CD4-positive, alpha-beta T cell (primary cell): ENCODE measurements at regions not wholly inside any gene's neighbourhood (a gene's known extent, or its start where the extent isn't known, plus 50 kb on each side); places are given as distances from the start of the nearest gene placed in this dataset.

Source experiments
- ATAC-seq: fragments of 200-7000 bp; cut with Tn5 transposase; one replicate; pipeline ENCODE4 v1.10.0; 2022; ENCODE audit warnings: mild to moderate bottlenecking; ENCODE audit not compliant: poor library complexity
- CTCF ChIA-PET: fragments of 350-600 bp; sonication (Branson Sonifier 250); formaldehyde crosslinking; loops from one replicate; lab custom pipeline; 2021; ENCODE audit warnings: antibody characterized with exemption, inconsistent platforms; lab: Charles Lee
- POLR2A ChIA-PET: fragments of 350-600 bp; sonication (Branson Sonifier 250); formaldehyde crosslinking; loops from one replicate; lab custom pipeline; 2021; ENCODE audit warnings: antibody characterized with exemption, inconsistent platforms; lab: Charles Lee
- DNase-seq, 14 experiments: peaks; one replicate each; pipeline ENCODE4 v3.0.0-alpha.2; 2013 to 2020; ENCODE audit warnings: mixed read lengths in 2 of 14
- H3K27ac ChIP-seq, 2 donors: one replicate each; pipeline versions ENCODE4 v1.5.1 to v1.7.0; 2013; ENCODE audit warnings: low read length in 2 of 2, low read depth in 1 of 2, mild to moderate bottlenecking in 1 of 2
- H3K27me3 ChIP-seq, 2 experiments: 1 replicate in 1 of 2; 2 replicates in 1 of 2; pipeline versions ENCODE4 v1.6.1 to v1.7.0; 2013; ENCODE audit warnings: low read length in 2 of 2, control low read depth in 1 of 2, mild to moderate bottlenecking in 1 of 2, moderate library complexity in 1 of 2; ENCODE audit not compliant: insufficient read depth in 2 of 2, control insufficient read depth in 1 of 2
- H3K36me3 ChIP-seq: one replicate; pipeline ENCODE4 v1.6.1; 2013; ENCODE audit warnings: low read length, control low read depth; ENCODE audit not compliant: insufficient read depth
- H3K4me1 ChIP-seq: one replicate; pipeline ENCODE4 v1.6.1; 2013; ENCODE audit warnings: low read length, control low read depth; ENCODE audit not compliant: insufficient read depth
- H3K4me3 ChIP-seq: one replicate; pipeline ENCODE4 v1.5.1; 2013; ENCODE audit warnings: mild to moderate bottlenecking, low read length, moderate library complexity
- H3K9me3 ChIP-seq, 2 experiments: 1 replicate in 1 of 2; 2 replicates in 1 of 2; pipeline versions ENCODE4 v1.6.1 to v1.7.0; 2013; ENCODE audit warnings: low read length in 2 of 2, mild to moderate bottlenecking in 2 of 2, control low read depth in 1 of 2, moderate library complexity in 1 of 2; ENCODE audit not compliant: control insufficient read depth in 1 of 2, insufficient read depth in 1 of 2
- H3K27ac Mint-ChIP-seq: one replicate; pipeline ENCODE4 v1.8.0; 2020; ENCODE audit warnings: mixed read lengths
- H3K27me3 Mint-ChIP-seq: one replicate; pipeline ENCODE4 v1.8.0; 2021; ENCODE audit warnings: mixed read lengths
- H3K36me3 Mint-ChIP-seq: one replicate; pipeline ENCODE4 v1.8.0; 2021; ENCODE audit warnings: low read depth, mixed read lengths
- H3K4me1 Mint-ChIP-seq: one replicate; pipeline ENCODE4 v1.8.0; 2021; ENCODE audit warnings: low read depth, mixed read lengths
- H3K4me3 Mint-ChIP-seq: one replicate; pipeline ENCODE4 v1.8.0; 2020; ENCODE audit warnings: mild to moderate bottlenecking, mixed read lengths
- H3K9me3 Mint-ChIP-seq: one replicate; pipeline ENCODE4 v1.8.0; 2020; ENCODE audit warnings: mixed read lengths
- CTCF ChIP-seq: fragments of 200-600 bp; IDR thresholded peaks from one replicate; pipeline ENCODE4 v1.8.0; 2022; ENCODE audit warnings: antibody characterized with exemption, mild to moderate bottlenecking
- intact Hi-C, 2 experiments: fragments of 100-400 bp; cut with DNase I in 1 of 2; cut with micrococcal nuclease in 1 of 2; formaldehyde crosslinking; loops; one replicate each; pipeline versions ENCODE4 v1.15.1 to v1.9.0; 2023 to 2025; cut with DNase I, micrococcal nuclease

GRCh38 chr6:43966853-43967718, 160.2 kb downstream of the MRPL14 start:
- POLR2A ChIA-PET, result no interaction called here
- Histone ChIP-seq H3K27ac (no peak overlapping the region), H3K27me3 (no peaks in the 10 kb centered on the region), H3K9me3 (no peaks in the 10 kb centered on the region), H3K4me1 (no peaks in the 10 kb centered on the region), H3K4me3 (no peak overlapping the region), H3K36me3 (no peaks in the 10 kb centered on the region)
- CTCF ChIA-PET, result no interaction called here
- ATAC-seq (no peak), DNase-seq (no peak)
- Mint-ChIP-seq H3K27me3 (peaks cover 13% of the 10 kb centered on the region), H3K4me1 (no peaks in the 10 kb centered on the region), H3K4me3 (no peak overlapping the region), H3K36me3 (no peaks in the 10 kb centered on the region), H3K27ac (no peak overlapping the region), H3K9me3 (no peaks in the 10 kb centered on the region)
- intact Hi-C loops, result no loop called here
- TF ChIP-seq CTCF, result no peak

- no peaks in the 10 kb centered on the region for H3K36me3 ChIP-seq
- Mint-ChIP-seq H3K36me3 (no peaks in the 10 kb centered on the region), H3K9me3 (no peaks in the 10 kb centered on the region), H3K4me3 (no peak overlapping the region), H3K27me3 (peaks cover 13% of the 10 kb centered on the region), H3K27ac (no peak overlapping the region), H3K4me1 (no peaks in the 10 kb centered on the region)
- H3K27ac ChIP-seq, result no peak overlapping the region
- intact Hi-C loops, result no loop called here
- no peak for TF ChIP-seq CTCF
- ATAC-seq, result no peak
- H3K27me3 ChIP-seq, result no peaks in the 10 kb centered on the region
- ChIA-PET CTCF (no interaction called here), POLR2A (no interaction called here)
- H3K4me1 ChIP-seq, result no peaks in the 10 kb centered on the region
- no peaks in the 10 kb centered on the region for H3K9me3 ChIP-seq
- H3K4me3 ChIP-seq, result no peak overlapping the region
- no peak for DNase-seq
Observed at GRCh38 chr6:43966374-43966658, 160.9 kb downstream of the MRPL14 start.

DNA sequence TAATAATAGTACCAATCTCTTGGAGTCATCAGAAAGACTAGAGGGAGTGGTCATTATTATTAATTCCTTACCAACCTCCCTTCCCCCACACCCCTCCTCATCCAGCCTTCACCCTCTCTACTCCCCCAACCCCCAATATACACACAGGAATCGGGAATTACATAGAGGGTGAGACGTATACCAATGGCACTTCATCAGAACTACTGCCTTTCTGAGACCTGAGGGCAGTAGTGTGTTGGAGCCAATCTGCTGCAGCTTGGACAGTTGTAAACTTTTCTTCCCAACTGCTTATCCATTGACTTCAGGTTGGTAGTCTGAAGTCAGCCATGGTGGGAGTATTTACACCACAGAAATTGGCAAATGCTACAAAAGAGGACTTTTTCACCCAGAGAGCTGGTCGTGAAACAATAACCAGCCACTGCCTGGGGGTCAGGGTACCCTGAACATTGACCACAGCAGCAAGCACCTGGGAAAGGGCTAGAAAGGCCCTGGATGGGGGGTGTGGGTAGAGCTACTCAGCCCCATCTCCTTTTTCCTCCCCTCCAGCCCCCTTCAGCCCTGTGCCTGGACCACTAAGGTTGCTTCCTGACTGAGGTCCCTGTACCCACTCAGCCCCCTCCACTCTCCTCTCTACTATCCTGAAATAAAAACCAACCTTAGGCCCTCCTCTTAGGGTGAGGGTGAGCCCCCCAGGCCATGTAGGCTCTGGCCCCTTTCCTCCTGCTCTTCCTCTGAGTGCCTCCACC, 161.5 kb downstream of the MRPL14 start:
- POLR2A ChIA-PET, result no interaction called here
- Mint-ChIP-seq H3K36me3 (no peaks in the 10 kb centered on the region), H3K4me1 (no peaks in the 10 kb centered on the region), H3K27me3 (peaks cover 13% of the 10 kb centered on the region), H3K27ac (no peak overlapping the region), H3K9me3 (no peaks in the 10 kb centered on the region), H3K4me3 (no peak overlapping the region)
- TF ChIP-seq CTCF, result no peak
- ATAC-seq (no peak), DNase-seq (no peak)
- Histone ChIP-seq H3K36me3 (no peaks in the 10 kb centered on the region), H3K27me3 (no peaks in the 10 kb centered on the region), H3K27ac (no peak overlapping the region), H3K9me3 (no peaks in the 10 kb centered on the region), H3K4me3 (no peak overlapping the region), H3K4me1 (no peaks in the 10 kb centered on the region)
- intact Hi-C loops, result loop anchor here in 1 of 2 experiments (1.0 kb wide), 1 partner anchor 22 kb away; no protein-coding TSS in a partner anchor
- CTCF ChIA-PET, result no interaction called here
